ENCODE measurements at regions not wholly inside any gene's neighbourhood (a gene's known extent, or its start where the extent isn't known, plus 50 kb on each side); places are given as distances from the start of the nearest gene placed in this dataset.

- no peaks in the 10 kb centered on the region for H3K36me3 Mint-ChIP-seq (ENCODE audit: insufficient read depth in 1 of 3, low read depth in 3 of 3)
- H3K27me3 Mint-ChIP-seq (ENCODE audit: low read depth), result peaks cover 3% of the 10 kb centered on the region; the same call in 1 of the 2 replicates
These were observed 265.5 kb upstream of the NCKAP5 start for GRCh38 chr2:133833746-133834145.

More at GRCh38 chr2:133833746-133834145, 265.5 kb upstream of the NCKAP5 start:
- Histone ChIP-seq H3K4me2 (ENCODE audit: insufficient read depth, insufficient read length, low read length) (no peak overlapping the region), H3K27me3 (ENCODE audit: insufficient read depth, low read length) (no peaks in the 10 kb centered on the region), H4K91ac (ENCODE audit: insufficient read length, low read depth, low read length) (no peak overlapping the region), H3K9me3 (ENCODE audit: control insufficient read depth, low read depth, low read length) (no peaks in the 10 kb centered on the region), H2BK120ac (ENCODE audit: low read depth, low read length, poor library complexity, severe bottlenecking) (no peak overlapping the region), H3K18ac (ENCODE audit: insufficient read length, low read depth, low read length) (no peak overlapping the region), H2AFZ (ENCODE audit: low read length) (no peak overlapping the region), H3K9ac (ENCODE audit: extremely low read depth, insufficient read length, low read length) (no peak overlapping the region), H2BK15ac (ENCODE audit: low read depth, low read length) (no peak overlapping the region), H2BK20ac (ENCODE audit: low read depth, low read length, poor library complexity, severe bottlenecking) (no peak overlapping the region), H3K79me2 (ENCODE audit: insufficient read depth, low read length) (no peaks in the 10 kb centered on the region), H3K27ac (ENCODE audit: insufficient read length, low read depth, low read length) (no peak overlapping the region), H3K4ac (ENCODE audit: low read depth, low read length) (no peak overlapping the region), H3K23ac (ENCODE audit: insufficient read length, low read depth, low read length) (no peak overlapping the region), H4K8ac (replicated peaks; ENCODE audit: insufficient read length, low read depth, low read length) (no peak overlapping the region), H3T11ph (ENCODE audit: low read length) (no peak overlapping the region), H3K14ac (ENCODE audit: insufficient read depth, low read length) (no peak overlapping the region), H3K4me1 (ENCODE audit: insufficient read depth, low read length) (no peaks in the 10 kb centered on the region), H4K20me1 (ENCODE audit: control insufficient read depth, insufficient read depth, insufficient read length) (no peaks in the 10 kb centered on the region), H3K23me2 (ENCODE audit: insufficient read length, low read depth, low read length, poor library complexity, severe bottlenecking) (no peaks in the 10 kb centered on the region), H2BK5ac (ENCODE audit: insufficient read length, low read length) (no peak overlapping the region), H4K5ac (ENCODE audit: insufficient read length, low read depth, low read length) (no peak overlapping the region), H3K79me1 (ENCODE audit: insufficient read depth, low read depth, low read length, poor library complexity, severe bottlenecking) (no peaks in the 10 kb centered on the region), H2AK5ac (ENCODE audit: insufficient read length, low read length) (no peak overlapping the region), H3K56ac (ENCODE audit: insufficient read length, low read depth, low read length) (no peak overlapping the region), H2BK12ac (ENCODE audit: insufficient read length, low read depth, low read length) (no peak overlapping the region)
- WGBS (ENCODE audit: extremely low coverage, insufficient read length, low lambda C conversion rate), result no CpG with 5 or more reads among the region's 1 CpG
- Mint-ChIP-seq H3K27ac (no peak overlapping the region; a peak in 1 of 7 replicates), H3K4me3 (no peak overlapping the region), H3K4me1 (no peaks in the 10 kb centered on the region), H3K9me3 (peaks cover 0 to 1% of the 10 kb centered on the region in 2 experiments; a peak in 2 of 5 replicates)
- no peak for TF ChIP-seq CTCF (conservative IDR thresholded peaks at IDR 0.05)
- no peak for DNase-seq
